ENCODE measurements at regions not wholly inside any gene's neighbourhood (a gene's known extent, or its start where the extent isn't known, plus 50 kb on each side); places are given as distances from the start of the nearest gene placed in this dataset.

DNA sequence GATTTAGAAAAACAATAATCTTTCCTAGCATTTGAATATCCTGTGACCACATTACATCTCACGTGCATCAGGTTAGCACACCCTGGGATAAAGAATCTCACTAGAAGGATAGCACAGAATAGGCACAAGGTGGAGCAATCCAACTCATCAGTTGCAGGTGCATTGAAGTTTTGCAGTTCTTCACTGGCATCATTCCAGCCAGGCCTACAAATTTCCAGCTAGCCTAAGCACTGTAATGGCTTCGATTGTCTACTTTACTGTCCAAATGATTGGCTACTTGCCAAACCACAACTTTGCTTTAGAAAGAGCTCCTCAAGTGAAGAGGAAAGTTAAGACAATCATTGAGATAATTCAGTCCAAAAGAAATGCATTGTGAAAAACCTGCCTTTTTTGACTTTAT is 89.5 kb downstream of the SPRY2 start:
- RAD21 ChIA-PET (ENCODE audit: low non-redundant PET in 1 of 2, low total read pairs in 2 of 2, uncharacterized antibody in 2 of 2, unreplicated experiment in 2 of 2), result no interaction called here
- Histone ChIP-seq H3K4me1 (ENCODE audit: control insufficient read depth in 1 of 2, insufficient read depth in 2 of 2, low read length in 2 of 2) (no peaks in the 10 kb centered on the region), H3K9me3 (ENCODE audit: control insufficient read depth in 1 of 2, insufficient read depth in 1 of 2, low read depth in 1 of 2, low read length in 2 of 2) (no peaks in the 10 kb centered on the region), H3K4me2 (ENCODE audit: low read length) (no peak overlapping the region), H3K36me3 (ENCODE audit: control insufficient read depth in 1 of 2, insufficient read depth in 2 of 2, low read length in 2 of 2) (no peaks in the 10 kb centered on the region), H3K4me3 (replicated peaks in 1 of 2; ENCODE audit: low read depth in 1 of 2, low read length in 2 of 2) (no peak overlapping the region), H4K20me1 (ENCODE audit: insufficient read depth) (no peaks in the 10 kb centered on the region), H3K27ac (ENCODE audit: low read depth, low read length) (no peak overlapping the region), H3K27me3 (ENCODE audit: insufficient read depth, low read length) (no peaks in the 10 kb centered on the region), H2AFZ (ENCODE audit: low read depth, low read length, poor library complexity, severe bottlenecking) (no peak overlapping the region), H3K9ac (ENCODE audit: low read length) (no peak overlapping the region), H3K9me2 (ENCODE audit: insufficient read depth) (no peaks in the 10 kb centered on the region), H3K79me2 (ENCODE audit: insufficient read depth, low read length) (no peaks in the 10 kb centered on the region)
- no peak for TF ChIP-seq POLR2A (IDR thresholded peaks at IDR 0.05; ENCODE audit: borderline replicate concordance, extremely low read depth, insufficient read depth, insufficient read length)
- no peak for TF ChIP-seq POLR2AphosphoS5 (IDR thresholded peaks at IDR 0.05; ENCODE audit: low read depth, low read length)
- no peak for TF ChIP-seq EZH2 (IDR thresholded peaks at IDR 0.05)
- no peak for ATAC-seq
- no TSS peak for BruUV-seq (replicated peaks)
- no peak for DNase-seq (ENCODE audit: low read depth, low spot score)
- POLR2A ChIA-PET, result no interaction called here
- CTCF ChIA-PET, result no interaction called here
- intact Hi-C loops (cut with micrococcal nuclease), result no loop called here

DNA sequence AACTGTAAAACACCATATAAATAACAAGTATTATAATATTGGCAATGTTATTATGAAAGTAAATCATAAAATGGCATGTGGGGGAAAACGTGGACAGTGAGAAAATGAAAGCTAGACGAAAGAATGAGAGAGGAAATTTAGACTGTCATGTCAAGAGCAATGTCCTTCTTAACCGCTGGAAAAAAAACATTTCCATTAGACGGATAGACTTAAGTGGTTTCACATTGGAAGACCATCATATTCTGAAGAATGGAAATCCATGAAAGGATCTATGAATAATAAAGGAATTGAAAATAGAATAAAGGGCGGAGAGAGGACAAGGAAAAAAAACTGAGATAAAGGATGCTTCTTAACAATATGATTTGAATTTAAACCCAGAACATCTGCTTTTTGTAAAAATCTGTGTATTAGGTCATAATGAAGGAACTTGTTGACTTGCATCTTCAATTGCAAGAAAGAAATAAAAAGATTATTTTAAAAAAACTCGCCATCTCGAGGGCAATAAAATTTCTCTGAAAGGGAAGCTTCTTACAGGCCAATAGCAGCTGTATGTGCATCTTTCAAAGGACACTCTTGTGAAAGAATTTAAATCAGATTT is 90.6 kb downstream of the SPRY2 start:
- no peaks in the 10 kb centered on the region for H4K20me1 ChIP-seq (ENCODE audit: insufficient read depth)
- no peaks in the 10 kb centered on the region for H3K9me3 ChIP-seq (ENCODE audit: control insufficient read depth in 1 of 2, insufficient read depth in 1 of 2, low read depth in 1 of 2, low read length in 2 of 2)
- H3K36me3 ChIP-seq (ENCODE audit: control insufficient read depth in 1 of 2, insufficient read depth in 2 of 2, low read length in 2 of 2), result no peaks in the 10 kb centered on the region
- no peak overlapping the region for H3K4me2 ChIP-seq (ENCODE audit: low read length)
- no TSS peak for BruUV-seq (replicated peaks)
- no peaks in the 10 kb centered on the region for H3K79me2 ChIP-seq (ENCODE audit: insufficient read depth, low read length)
- no peaks in the 10 kb centered on the region for H3K4me1 ChIP-seq (ENCODE audit: control insufficient read depth in 1 of 2, insufficient read depth in 2 of 2, low read length in 2 of 2)
- no peaks in the 10 kb centered on the region for H3K9me2 ChIP-seq (ENCODE audit: insufficient read depth)
- no peak overlapping the region for H3K4me3 ChIP-seq (replicated peaks in 1 of 2; ENCODE audit: low read depth in 1 of 2, low read length in 2 of 2)
- ChIA-PET CTCF (no interaction called here), POLR2A (no interaction called here), RAD21 (ENCODE audit: low non-redundant PET in 1 of 2, low total read pairs in 2 of 2, uncharacterized antibody in 2 of 2, unreplicated experiment in 2 of 2) (no interaction called here)
- intact Hi-C loops (cut with micrococcal nuclease), result no loop called here
- H3K9ac ChIP-seq (ENCODE audit: low read length), result no peak overlapping the region
- H3K27me3 ChIP-seq (ENCODE audit: insufficient read depth, low read length), result no peaks in the 10 kb centered on the region
- no peak overlapping the region for H2AFZ ChIP-seq (ENCODE audit: low read depth, low read length, poor library complexity, severe bottlenecking)
- no peak overlapping the region for H3K27ac ChIP-seq (ENCODE audit: low read depth, low read length)
- DNase-seq (ENCODE audit: low read depth, low spot score) (no peak), ATAC-seq (no peak)
- TF ChIP-seq ZNF274 (IDR thresholded peaks at IDR 0.05; ENCODE audit: low read depth, low read length), result no peak
- TF ChIP-seq, protein P1, sequence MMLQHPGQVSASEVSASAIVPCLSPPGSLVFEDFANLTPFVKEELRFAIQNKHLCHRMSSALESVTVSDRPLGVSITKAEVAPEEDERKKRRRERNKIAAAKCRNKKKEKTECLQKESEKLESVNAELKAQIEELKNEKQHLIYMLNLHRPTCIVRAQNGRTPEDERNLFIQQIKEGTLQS (IDR thresholded peaks at IDR 0.05), result no peak
- TF ChIP-seq EZH2phosphoT487 (IDR thresholded peaks at IDR 0.05; ENCODE audit: borderline replicate concordance), result no peak
- no peak for TF ChIP-seq ZFX (IDR thresholded peaks at IDR 0.05)
- no peak for TF ChIP-seq CEBPB (IDR thresholded peaks at IDR 0.05; ENCODE audit: low read depth)
- TF ChIP-seq, protein P2, sequence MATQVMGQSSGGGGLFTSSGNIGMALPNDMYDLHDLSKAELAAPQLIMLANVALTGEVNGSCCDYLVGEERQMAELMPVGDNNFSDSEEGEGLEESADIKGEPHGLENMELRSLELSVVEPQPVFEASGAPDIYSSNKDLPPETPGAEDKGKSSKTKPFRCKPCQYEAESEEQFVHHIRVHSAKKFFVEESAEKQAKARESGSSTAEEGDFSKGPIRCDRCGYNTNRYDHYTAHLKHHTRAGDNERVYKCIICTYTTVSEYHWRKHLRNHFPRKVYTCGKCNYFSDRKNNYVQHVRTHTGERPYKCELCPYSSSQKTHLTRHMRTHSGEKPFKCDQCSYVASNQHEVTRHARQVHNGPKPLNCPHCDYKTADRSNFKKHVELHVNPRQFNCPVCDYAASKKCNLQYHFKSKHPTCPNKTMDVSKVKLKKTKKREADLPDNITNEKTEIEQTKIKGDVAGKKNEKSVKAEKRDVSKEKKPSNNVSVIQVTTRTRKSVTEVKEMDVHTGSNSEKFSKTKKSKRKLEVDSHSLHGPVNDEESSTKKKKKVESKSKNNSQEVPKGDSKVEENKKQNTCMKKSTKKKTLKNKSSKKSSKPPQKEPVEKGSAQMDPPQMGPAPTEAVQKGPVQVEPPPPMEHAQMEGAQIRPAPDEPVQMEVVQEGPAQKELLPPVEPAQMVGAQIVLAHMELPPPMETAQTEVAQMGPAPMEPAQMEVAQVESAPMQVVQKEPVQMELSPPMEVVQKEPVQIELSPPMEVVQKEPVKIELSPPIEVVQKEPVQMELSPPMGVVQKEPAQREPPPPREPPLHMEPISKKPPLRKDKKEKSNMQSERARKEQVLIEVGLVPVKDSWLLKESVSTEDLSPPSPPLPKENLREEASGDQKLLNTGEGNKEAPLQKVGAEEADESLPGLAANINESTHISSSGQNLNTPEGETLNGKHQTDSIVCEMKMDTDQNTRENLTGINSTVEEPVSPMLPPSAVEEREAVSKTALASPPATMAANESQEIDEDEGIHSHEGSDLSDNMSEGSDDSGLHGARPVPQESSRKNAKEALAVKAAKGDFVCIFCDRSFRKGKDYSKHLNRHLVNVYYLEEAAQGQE (IDR thresholded peaks at IDR 0.05; ENCODE audit: low read depth), result no peak
- no peak for TF ChIP-seq SP1 (IDR thresholded peaks at IDR 0.05; ENCODE audit: low read depth)
- TF ChIP-seq, protein P3, sequence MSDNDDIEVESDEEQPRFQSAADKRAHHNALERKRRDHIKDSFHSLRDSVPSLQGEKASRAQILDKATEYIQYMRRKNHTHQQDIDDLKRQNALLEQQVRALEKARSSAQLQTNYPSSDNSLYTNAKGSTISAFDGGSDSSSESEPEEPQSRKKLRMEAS (IDR thresholded peaks at IDR 0.05), result no peak
- TF ChIP-seq, protein P4, sequence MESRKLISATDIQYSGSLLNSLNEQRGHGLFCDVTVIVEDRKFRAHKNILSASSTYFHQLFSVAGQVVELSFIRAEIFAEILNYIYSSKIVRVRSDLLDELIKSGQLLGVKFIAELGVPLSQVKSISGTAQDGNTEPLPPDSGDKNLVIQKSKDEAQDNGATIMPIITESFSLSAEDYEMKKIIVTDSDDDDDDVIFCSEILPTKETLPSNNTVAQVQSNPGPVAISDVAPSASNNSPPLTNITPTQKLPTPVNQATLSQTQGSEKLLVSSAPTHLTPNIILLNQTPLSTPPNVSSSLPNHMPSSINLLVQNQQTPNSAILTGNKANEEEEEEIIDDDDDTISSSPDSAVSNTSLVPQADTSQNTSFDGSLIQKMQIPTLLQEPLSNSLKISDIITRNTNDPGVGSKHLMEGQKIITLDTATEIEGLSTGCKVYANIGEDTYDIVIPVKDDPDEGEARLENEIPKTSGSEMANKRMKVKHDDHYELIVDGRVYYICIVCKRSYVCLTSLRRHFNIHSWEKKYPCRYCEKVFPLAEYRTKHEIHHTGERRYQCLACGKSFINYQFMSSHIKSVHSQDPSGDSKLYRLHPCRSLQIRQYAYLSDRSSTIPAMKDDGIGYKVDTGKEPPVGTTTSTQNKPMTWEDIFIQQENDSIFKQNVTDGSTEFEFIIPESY (IDR thresholded peaks at IDR 0.05; ENCODE audit: extremely low read depth, insufficient replicate concordance, low read length), result no peak
- TF ChIP-seq JUND (IDR thresholded peaks at IDR 0.05), result no peak
- no peak for TF ChIP-seq TCF7L2 (IDR thresholded peaks at IDR 0.05; ENCODE audit: borderline replicate concordance, extremely low read depth, insufficient read depth, insufficient read length)
- no peak for TF ChIP-seq POLR2AphosphoS5 (IDR thresholded peaks at IDR 0.05; ENCODE audit: low read depth, low read length)
- no peak for TF ChIP-seq YY1 (IDR thresholded peaks at IDR 0.05; ENCODE audit: extremely low read depth, insufficient replicate concordance, low read depth, low read length)
- TF ChIP-seq SRF (IDR thresholded peaks at IDR 0.05; ENCODE audit: low read depth), result no peak
- no peak for TF ChIP-seq EZH2 (IDR thresholded peaks at IDR 0.05)
